ENCODE measurements at regions not wholly inside any gene's neighbourhood (a gene's known extent, or its start where the extent isn't known, plus 50 kb on each side); places are given as distances from the start of the nearest gene placed in this dataset.

- POLR2A ChIA-PET (ENCODE audit: partially characterized antibody) = no interaction called here
- H3K4me1 Mint-ChIP-seq = no peaks in the 10 kb centered on the region
- no peak for DNase-seq
- CTCF ChIA-PET (ENCODE audit: partially characterized antibody) = no interaction called here
- peaks cover 0 to 7% (median under 1%) of the 10 kb centered on the region in 8 donors for H3K9me3 Mint-ChIP-seq
- H3K4me3 ChIP-seq (ENCODE audit: low read length in 2 of 2) = no peak overlapping the region
- H3K36me3 Mint-ChIP-seq = no peaks in the 10 kb centered on the region
- H3K27me3 Mint-ChIP-seq = no peaks in the 10 kb centered on the region
- no peak overlapping the region for H3K4me3 Mint-ChIP-seq
- no peaks in the 10 kb centered on the region for H3K36me3 ChIP-seq (ENCODE audit: insufficient read depth, low read length)
- H3K4me1 ChIP-seq (ENCODE audit: insufficient read depth, low read length) = no peaks in the 10 kb centered on the region
- intact Hi-C loops (cut with micrococcal nuclease) = no loop called here
- H3K27ac ChIP-seq (ENCODE audit: low read depth, low read length) = no peak overlapping the region
- no peaks in the 10 kb centered on the region for H3K9me3 ChIP-seq (ENCODE audit: control insufficient read depth in 1 of 2, low read length in 2 of 2)
- H3K27ac Mint-ChIP-seq = no peak overlapping the region
- no peaks in the 10 kb centered on the region for H3K27me3 ChIP-seq (ENCODE audit: insufficient read depth, low read length)
Observed at GRCh38 chr5:136629125-136629792, 263.9 kb upstream of the TRPC7 start.

- ChIA-PET CTCF (ENCODE audit: partially characterized antibody) (no interaction called here), POLR2A (ENCODE audit: partially characterized antibody) (no interaction called here)
- H3K4me3 Mint-ChIP-seq = no peak overlapping the region
Observed at GRCh38 chr5:136626531-136626930, 261.2 kb upstream of the TRPC7 start.

GRCh38 chr5:136622747-136623146 is 257.4 kb upstream of the TRPC7 start:
- no peak for DNase-seq
- intact Hi-C loops (cut with micrococcal nuclease) = no loop called here
- H3K4me1 Mint-ChIP-seq = no peaks in the 10 kb centered on the region
- Histone ChIP-seq H3K36me3 (ENCODE audit: insufficient read depth, low read length) (no peaks in the 10 kb centered on the region), H3K9me3 (ENCODE audit: control insufficient read depth in 1 of 2, low read length in 2 of 2) (no peaks in the 10 kb centered on the region), H3K4me1 (ENCODE audit: insufficient read depth, low read length) (no peaks in the 10 kb centered on the region), H3K27me3 (ENCODE audit: insufficient read depth, low read length) (no peaks in the 10 kb centered on the region), H3K27ac (ENCODE audit: low read depth, low read length) (no peak overlapping the region), H3K4me3 (ENCODE audit: low read length in 2 of 2) (no peak overlapping the region)
- no peak overlapping the region for H3K4me3 Mint-ChIP-seq
- H3K9me3 Mint-ChIP-seq = peaks cover 0 to 4% (median 0%) of the 10 kb centered on the region in 8 donors
- ChIA-PET POLR2A (ENCODE audit: partially characterized antibody) (no interaction called here), CTCF (ENCODE audit: partially characterized antibody) (no interaction called here)
- H3K36me3 Mint-ChIP-seq = no peaks in the 10 kb centered on the region
- no peaks in the 10 kb centered on the region for H3K27me3 Mint-ChIP-seq
- H3K27ac Mint-ChIP-seq = no peak overlapping the region

More at GRCh38 chr5:136626531-136626930, 261.2 kb upstream of the TRPC7 start:
- Histone ChIP-seq H3K4me3 (ENCODE audit: low read length in 2 of 2) (no peak overlapping the region), H3K9me3 (ENCODE audit: control insufficient read depth in 1 of 2, low read length in 2 of 2) (no peaks in the 10 kb centered on the region), H3K36me3 (ENCODE audit: insufficient read depth, low read length) (no peaks in the 10 kb centered on the region), H3K27me3 (ENCODE audit: insufficient read depth, low read length) (no peaks in the 10 kb centered on the region), H3K27ac (ENCODE audit: low read depth, low read length) (no peak overlapping the region), H3K4me1 (ENCODE audit: insufficient read depth, low read length) (no peaks in the 10 kb centered on the region)
- Mint-ChIP-seq H3K27me3 (no peaks in the 10 kb centered on the region), H3K9me3 (peaks cover 0 to 7% (median under 1%) of the 10 kb centered on the region in 8 donors), H3K36me3 (no peaks in the 10 kb centered on the region), H3K27ac (no peak overlapping the region), H3K4me1 (no peaks in the 10 kb centered on the region)
- no peak for DNase-seq
- intact Hi-C loops (cut with micrococcal nuclease) = no loop called here

- ChIA-PET POLR2A (ENCODE audit: partially characterized antibody) (no interaction called here), CTCF (ENCODE audit: partially characterized antibody) (no interaction called here)
- no peaks in the 10 kb centered on the region for H3K4me1 Mint-ChIP-seq
- no peak overlapping the region for H3K27ac ChIP-seq (ENCODE audit: low read depth, low read length)
- H3K9me3 Mint-ChIP-seq = peaks cover 0 to 4% (median 0%) of the 10 kb centered on the region in 8 donors
- DNase-seq = no peak
- H3K27me3 Mint-ChIP-seq = no peaks in the 10 kb centered on the region
- no peak overlapping the region for H3K4me3 Mint-ChIP-seq
- H3K4me1 ChIP-seq (ENCODE audit: insufficient read depth, low read length) = no peaks in the 10 kb centered on the region
- H3K27ac Mint-ChIP-seq = no peak overlapping the region
- H3K9me3 ChIP-seq (ENCODE audit: control insufficient read depth in 1 of 2, low read length in 2 of 2) = no peaks in the 10 kb centered on the region
- no peaks in the 10 kb centered on the region for H3K36me3 ChIP-seq (ENCODE audit: insufficient read depth, low read length)
- intact Hi-C loops (cut with micrococcal nuclease) = no loop called here
- no peaks in the 10 kb centered on the region for H3K36me3 Mint-ChIP-seq
- no peaks in the 10 kb centered on the region for H3K27me3 ChIP-seq (ENCODE audit: insufficient read depth, low read length)
- no peak overlapping the region for H3K4me3 ChIP-seq (ENCODE audit: low read length in 2 of 2)
Observed at GRCh38 chr5:136621743-136622142, 256.4 kb upstream of the TRPC7 start.

- Histone ChIP-seq H3K4me3 (ENCODE audit: low read length in 2 of 2) (no peak overlapping the region), H3K36me3 (ENCODE audit: insufficient read depth, low read length) (no peaks in the 10 kb centered on the region), H3K9me3 (ENCODE audit: control insufficient read depth in 1 of 2, low read length in 2 of 2) (no peaks in the 10 kb centered on the region), H3K27me3 (ENCODE audit: insufficient read depth, low read length) (no peaks in the 10 kb centered on the region), H3K4me1 (ENCODE audit: insufficient read depth, low read length) (no peaks in the 10 kb centered on the region), H3K27ac (ENCODE audit: low read depth, low read length) (no peak overlapping the region)
- H3K4me3 Mint-ChIP-seq = no peak overlapping the region
- ChIA-PET POLR2A (ENCODE audit: partially characterized antibody) (no interaction called here), CTCF (ENCODE audit: partially characterized antibody) (interaction anchor here (1.1 kb wide), 1 partner anchor 15 kb away, joined by 3 read pairs; no protein-coding TSS in a partner anchor)
- intact Hi-C loops (cut with micrococcal nuclease) = no loop called here
- no peaks in the 10 kb centered on the region for H3K36me3 Mint-ChIP-seq
- no peaks in the 10 kb centered on the region for H3K27me3 Mint-ChIP-seq
- no peak overlapping the region for H3K27ac Mint-ChIP-seq
- no peak for DNase-seq
- H3K4me1 Mint-ChIP-seq = no peaks in the 10 kb centered on the region
- peaks cover 0 to 2% (median 0%) of the 10 kb centered on the region in 8 donors for H3K9me3 Mint-ChIP-seq
Observed at GRCh38 chr5:136620621-136621020, 255.3 kb upstream of the TRPC7 start.

- H3K9me3 ChIP-seq (ENCODE audit: control insufficient read depth in 1 of 2, low read length in 2 of 2) = no peaks in the 10 kb centered on the region
- Mint-ChIP-seq H3K4me3 (no peak overlapping the region), H3K27me3 (no peaks in the 10 kb centered on the region), H3K9me3 (peaks cover 0 to 4% (median 0%) of the 10 kb centered on the region in 8 donors), H3K27ac (no peak overlapping the region), H3K36me3 (no peaks in the 10 kb centered on the region), H3K4me1 (no peaks in the 10 kb centered on the region)
- no peaks in the 10 kb centered on the region for H3K4me1 ChIP-seq (ENCODE audit: insufficient read depth, low read length)
- POLR2A ChIA-PET (ENCODE audit: partially characterized antibody) = no interaction called here
- H3K36me3 ChIP-seq (ENCODE audit: insufficient read depth, low read length) = no peaks in the 10 kb centered on the region
- DNase-seq = no peak
- intact Hi-C loops (cut with micrococcal nuclease) = no loop called here
- H3K4me3 ChIP-seq (ENCODE audit: low read length in 2 of 2) = no peak overlapping the region
- H3K27ac ChIP-seq (ENCODE audit: low read depth, low read length) = no peak overlapping the region
- CTCF ChIA-PET (ENCODE audit: partially characterized antibody) = interaction anchor here (1.1 kb wide), 1 partner anchor 15 kb away, joined by 3 read pairs; no protein-coding TSS in a partner anchor
- H3K27me3 ChIP-seq (ENCODE audit: insufficient read depth, low read length) = no peaks in the 10 kb centered on the region
Observed at GRCh38 chr5:136620016-136620419, 254.7 kb upstream of the TRPC7 start.

GRCh38 chr5:136619556-136619955 is 254.2 kb upstream of the TRPC7 start:
- Histone ChIP-seq H3K27me3 (ENCODE audit: insufficient read depth, low read length) (no peaks in the 10 kb centered on the region), H3K4me1 (ENCODE audit: insufficient read depth, low read length) (no peaks in the 10 kb centered on the region), H3K27ac (ENCODE audit: low read depth, low read length) (no peak overlapping the region), H3K4me3 (ENCODE audit: low read length in 2 of 2) (no peak overlapping the region), H3K36me3 (ENCODE audit: insufficient read depth, low read length) (no peaks in the 10 kb centered on the region), H3K9me3 (ENCODE audit: control insufficient read depth in 1 of 2, low read length in 2 of 2) (no peaks in the 10 kb centered on the region)
- ChIA-PET CTCF (ENCODE audit: partially characterized antibody) (no interaction called here), POLR2A (ENCODE audit: partially characterized antibody) (no interaction called here)
- Mint-ChIP-seq H3K9me3 (peaks cover 0 to 4% (median 0%) of the 10 kb centered on the region in 8 donors), H3K27ac (no peak overlapping the region), H3K36me3 (no peaks in the 10 kb centered on the region), H3K4me1 (no peaks in the 10 kb centered on the region), H3K27me3 (no peaks in the 10 kb centered on the region), H3K4me3 (no peak overlapping the region)
- no peak for DNase-seq
- intact Hi-C loops (cut with micrococcal nuclease) = no loop called here
